DMS79 treated with DMSO at 0.1 percent for 48 hours (cell line): ENCODE measurements at regions not wholly inside any gene's neighbourhood (a gene's known extent, or its start where the extent isn't known, plus 50 kb on each side); places are given as distances from the start of the nearest gene placed in this dataset.

ENCODE experiments used
- DNase-seq: peaks from one replicate; lab custom pipeline; 2025; lab: John Stamatoyannopoulos, UW

GRCh38 chr1:56151402-56151801 lies 428.0 kb downstream of the PLPP3 start:
- DNase-seq: no peak

- DNase-seq: no peak
These were observed 428.7 kb downstream of the PLPP3 start for GRCh38 chr1:56150441-56151215.

GRCh38 chr1:56149761-56150160 lies 429.6 kb downstream of the PLPP3 start:
- no peak for DNase-seq

GRCh38 chr1:56148326-56149193 lies 430.8 kb downstream of the PLPP3 start:
- no peak for DNase-seq

GRCh38 chr1:56147459-56147858 lies 431.9 kb downstream of the PLPP3 start:
- no peak for DNase-seq

GRCh38 chr1:56147034-56147433 lies 432.3 kb downstream of the PLPP3 start:
- no peak for DNase-seq

- DNase-seq: peak; percentile 63
These were observed 432.9 kb downstream of the PLPP3 start for GRCh38 chr1:56146449-56146848.

- no peak for DNase-seq
These were observed 433.8 kb downstream of the PLPP3 start for GRCh38 chr1:56145581-56145980.

- DNase-seq: no peak
These were observed 437.1 kb downstream of the PLPP3 start for GRCh38 chr1:56142301-56142700.

- no peak for DNase-seq
These were observed 439.5 kb downstream of the PLPP3 start for GRCh38 chr1:56139836-56140235.

- DNase-seq: no peak
These were observed 441.6 kb downstream of the PLPP3 start for GRCh38 chr1:56137521-56138505.

GRCh38 chr1:56137090-56137489 lies 442.3 kb downstream of the PLPP3 start:
- DNase-seq: no peak

- no peak for DNase-seq
These were observed 443.6 kb downstream of the PLPP3 start for GRCh38 chr1:56135864-56136147.

- no peak for DNase-seq
These were observed 444.1 kb downstream of the PLPP3 start for GRCh38 chr1:56135069-56135863.

GRCh38 chr1:56133522-56134472 lies 445.6 kb downstream of the PLPP3 start:
- no peak for DNase-seq

- no peak for DNase-seq
These were observed 446.8 kb downstream of the PLPP3 start for GRCh38 chr1:56132520-56132919.

- no peak for DNase-seq
These were observed 449.5 kb downstream of the PLPP3 start for GRCh38 chr1:56129837-56130236.

- DNase-seq: no peak
These were observed 454.0 kb downstream of the PLPP3 start for GRCh38 chr1:56125316-56125715.

GRCh38 chr1:56123826-56124225 lies 455.5 kb downstream of the PLPP3 start:
- no peak for DNase-seq

GRCh38 chr1:56123421-56123820 lies 455.9 kb downstream of the PLPP3 start:
- DNase-seq: no peak
